H1 (cell line): ENCODE measurements at regions not wholly inside any gene's neighbourhood (a gene's known extent, or its start where the extent isn't known, plus 50 kb on each side); places are given as distances from the start of the nearest gene placed in this dataset.

Experiments
- CTCF ChIA-PET: fragments of 300-600 bp; sonication (Branson Sonifier 250); formaldehyde crosslinking; loops from one replicate; lab custom pipeline; 2021; ENCODE audit not compliant: partially characterized antibody; lab: Charles Lee
- POLR2A ChIA-PET: fragments of 300-600 bp; sonication (Branson Sonifier 250); formaldehyde crosslinking; loops from one replicate; lab custom pipeline; 2021; ENCODE audit warnings: inconsistent platforms; ENCODE audit not compliant: partially characterized antibody; lab: Charles Lee
- DNase-seq, 2 experiments: peaks; one replicate each; pipeline versions ENCODE4 v3.0.0 to v3.0.0-alpha.2; 2010 to 2022; ENCODE audit warnings: low spot score in 2 of 2, low read depth in 1 of 2, mixed read lengths in 1 of 2
- FAIRE-seq: peaks from 2 replicates; lab custom pipeline; 2011; peaks lifted over from hg19 to GRCh38; lab: Jason Lieb, UNC
- H2AFZ ChIP-seq: 2 replicates; pipeline ENCODE4 v1.8.1; 2012; ENCODE audit warnings: low read length, inconsistent platforms
- H2AK5ac ChIP-seq: 2 replicates; pipeline ENCODE4 v1.6.1; 2013; ENCODE audit warnings: low read depth, low read length
- H2BK120ac ChIP-seq: replicated peaks from 2 replicates; pipeline ENCODE3; 2013; ENCODE audit warnings: low read depth, low read length, inconsistent platforms
- H2BK12ac ChIP-seq: 2 replicates; pipeline ENCODE4 v1.6.1; 2013; ENCODE audit warnings: low read depth, low read length
- H2BK15ac ChIP-seq: 2 replicates; pipeline ENCODE4 v1.6.1; 2013; ENCODE audit warnings: low read length
- H2BK20ac ChIP-seq: 2 replicates; pipeline ENCODE4 v1.6.1; 2013; ENCODE audit warnings: low read length
- H2BK5ac ChIP-seq: 2 replicates; pipeline ENCODE4 v1.6.1; 2013; ENCODE audit warnings: low read depth, low read length
- H3K14ac ChIP-seq: 2 replicates; pipeline ENCODE4 v1.6.1; 2013; ENCODE audit warnings: inconsistent platforms; ENCODE audit not compliant: insufficient read length
- H3K18ac ChIP-seq: 2 replicates; pipeline ENCODE4 v1.6.1; 2013; ENCODE audit warnings: low read length; ENCODE audit errors: extremely low read depth
- H3K23ac ChIP-seq: 2 replicates; pipeline ENCODE4 v1.6.1; 2013; ENCODE audit warnings: inconsistent platforms; ENCODE audit not compliant: insufficient read length
- H3K23me2 ChIP-seq: 2 replicates; pipeline ENCODE4 v1.6.1; 2013; ENCODE audit warnings: low read depth, low read length
- H3K27ac ChIP-seq: 2 replicates; pipeline ENCODE4 v1.6.1; 2011; ENCODE audit warnings: low read depth, low read length, inconsistent platforms
- H3K27me3 ChIP-seq, 4 experiments: replicated peaks in 1 of 4; 1 replicate in 1 of 4; 2 replicates in 3 of 4; pipeline versions ENCODE4 v1.6.1 to v1.8.1; 2011 to 2013; ENCODE audit warnings: low read length in 3 of 4, mild to moderate bottlenecking in 3 of 4, inconsistent platforms in 2 of 4, mixed read lengths in 2 of 4, moderate library complexity in 1 of 4; ENCODE audit not compliant: control insufficient read depth in 3 of 4, insufficient read depth in 3 of 4; ENCODE audit errors: extremely low read depth in 1 of 4
- H3K36me3 ChIP-seq, 4 experiments: 2 replicates each; pipeline versions ENCODE4 v1.6.1 to v1.8.1; 2011 to 2013; ENCODE audit warnings: mild to moderate bottlenecking in 4 of 4, low read length in 3 of 4, moderate library complexity in 2 of 4, control low read depth in 1 of 4, inconsistent platforms in 1 of 4; ENCODE audit not compliant: insufficient read depth in 4 of 4, control insufficient read depth in 2 of 4
- H3K4ac ChIP-seq: replicated peaks from 2 replicates; pipeline ENCODE3; 2013; ENCODE audit warnings: low read length, low read depth, mixed read lengths, inconsistent platforms; ENCODE audit not compliant: insufficient read length
- H3K4me1 ChIP-seq, 4 experiments: replicated peaks in 1 of 4; 1 replicate in 1 of 4; 2 replicates in 3 of 4; pipeline versions ENCODE4 v1.6.1 to v1.8.1; 2011 to 2013; ENCODE audit warnings: low read length in 3 of 4, inconsistent platforms in 2 of 4, mixed read lengths in 1 of 4; ENCODE audit not compliant: insufficient read depth in 4 of 4, control insufficient read depth in 3 of 4
- H3K4me2 ChIP-seq, 2 experiments: 2 replicates each; pipeline versions ENCODE4 v1.6.1 to v1.8.1; 2011 to 2013; ENCODE audit warnings: low read depth in 2 of 2, low read length in 2 of 2, control low read depth in 1 of 2, inconsistent platforms in 1 of 2, mild to moderate bottlenecking in 1 of 2; ENCODE audit not compliant: insufficient read depth in 1 of 2
- H3K4me3 ChIP-seq, 4 experiments: fragments of 200-600, 300-600 bp in 1 of 4; sonication (generic), shearing (Covaris generic), sonication (Bioruptor Twin) in 1 of 4; 2 replicates each; pipeline versions ENCODE4 v1.5.1 to v1.8.1; 2011 to 2016; ENCODE audit warnings: low read length in 4 of 4, low read depth in 3 of 4, control low read depth in 2 of 4, inconsistent platforms in 2 of 4, mild to moderate bottlenecking in 2 of 4, mixed read lengths in 1 of 4, moderate library complexity in 1 of 4; ENCODE audit not compliant: insufficient read depth in 2 of 4; ENCODE audit errors: extremely low read depth in 1 of 4
- H3K56ac ChIP-seq: replicated peaks from 2 replicates; pipeline ENCODE3; 2013; ENCODE audit warnings: low read depth, mild to moderate bottlenecking, mixed read lengths, low read length, inconsistent platforms; ENCODE audit not compliant: insufficient read length
- H3K79me1 ChIP-seq: 2 replicates; pipeline ENCODE4 v1.6.1; 2013; ENCODE audit warnings: low read depth, low read length, control low read depth
- H3K79me2 ChIP-seq, 2 experiments: 2 replicates each; pipeline versions ENCODE4 v1.6.1 to v1.8.1; 2012 to 2013; ENCODE audit warnings: low read length in 2 of 2, mild to moderate bottlenecking in 2 of 2, inconsistent platforms in 1 of 2; ENCODE audit not compliant: insufficient read depth in 2 of 2, control insufficient read depth in 1 of 2
- H3K9ac ChIP-seq, 4 experiments: replicated peaks in 1 of 4; 1 replicate in 1 of 4; 2 replicates in 3 of 4; pipeline versions ENCODE4 v1.6.1 to v1.8.1; 2011 to 2013; ENCODE audit warnings: low read depth in 3 of 4, low read length in 3 of 4, control low read depth in 2 of 4, mild to moderate bottlenecking in 2 of 4, moderate library complexity in 2 of 4, inconsistent platforms in 1 of 4; ENCODE audit errors: extremely low read depth in 1 of 4
- H3K9me3 ChIP-seq, 2 experiments: 2 replicates each; pipeline versions ENCODE4 v1.6.1 to v1.8.1; 2012 to 2013; ENCODE audit warnings: mild to moderate bottlenecking in 2 of 2, moderate library complexity in 2 of 2, control low read depth in 1 of 2, inconsistent platforms in 1 of 2, low read depth in 1 of 2, low read length in 1 of 2, mixed read lengths in 1 of 2; ENCODE audit not compliant: insufficient read depth in 2 of 2
- H4K20me1 ChIP-seq, 2 experiments: replicated peaks in 1 of 2; 2 replicates each; pipeline versions ENCODE3 to v1.8.1; 2011 to 2013; ENCODE audit warnings: inconsistent platforms in 2 of 2, low read length in 2 of 2, mild to moderate bottlenecking in 1 of 2; ENCODE audit not compliant: insufficient read depth in 2 of 2, control insufficient read depth in 1 of 2
- H4K5ac ChIP-seq: 2 replicates; pipeline ENCODE4 v1.6.1; 2013; ENCODE audit warnings: low read length, low read depth, mixed read lengths, inconsistent platforms; ENCODE audit not compliant: insufficient read length
- H4K8ac ChIP-seq: 2 replicates; pipeline ENCODE4 v1.8.0; 2013; ENCODE audit warnings: mild to moderate bottlenecking, moderate library complexity, low read length, inconsistent platforms; ENCODE audit not compliant: insufficient read depth; ENCODE audit errors: extremely low read depth
- H4K91ac ChIP-seq: replicated peaks from 2 replicates; pipeline ENCODE3; 2013; ENCODE audit warnings: low read length, mixed read lengths, inconsistent platforms; ENCODE audit not compliant: insufficient read length
- CEBPB ChIP-seq: IDR thresholded peaks from 2 replicates; pipeline ENCODE4 v1.6.1; 2012; ENCODE audit warnings: low read depth, low read length
- CHD1 ChIP-seq: IDR thresholded peaks from 2 replicates; pipeline ENCODE4 v1.6.1; 2012; ENCODE audit warnings: low read depth, low read length, improper control_type of control experiment
- KDM4A ChIP-seq: IDR thresholded peaks from one replicate; pipeline ENCODE4 v1.7.1; 2012; ENCODE audit warnings: low read depth, mild to moderate bottlenecking, moderate library complexity, low read length, inconsistent platforms; ENCODE audit not compliant: severe bottlenecking
- NANOG ChIP-seq: IDR thresholded peaks from 2 replicates; pipeline ENCODE4 v1.6.1; 2011; ENCODE audit warnings: low read length, low read depth, mild to moderate bottlenecking, inconsistent platforms; ENCODE audit not compliant: insufficient read depth, poor library complexity, severe bottlenecking
- POLR2A ChIP-seq, 2 experiments: IDR thresholded peaks; 1 replicate in 1 of 2; 2 replicates in 1 of 2; pipeline ENCODE4 v1.6.1; 2011; ENCODE audit warnings: low read depth in 2 of 2, low read length in 2 of 2, mild to moderate bottlenecking in 2 of 2; ENCODE audit errors: control extremely low read depth in 1 of 2
- SP2 ChIP-seq: IDR thresholded peaks from 2 replicates; pipeline ENCODE4 v1.6.1; 2012; ENCODE audit warnings: mild to moderate bottlenecking, low read length, inconsistent platforms
- TAF7 ChIP-seq: optimal IDR thresholded peaks from 2 replicates; pipeline ENCODE3; 2011; ENCODE audit warnings: low read depth, mild to moderate bottlenecking, inconsistent platforms, low read length, moderate library complexity, borderline replicate concordance
- TCF12 ChIP-seq: IDR thresholded peaks from 2 replicates; pipeline ENCODE4 v1.6.1; 2011; ENCODE audit warnings: low read depth, mild to moderate bottlenecking, low read length
- TEAD4 ChIP-seq: IDR thresholded peaks from 2 replicates; pipeline ENCODE4 v1.6.1; 2012; ENCODE audit warnings: low read depth, low read length, inconsistent platforms, mixed read lengths
- USF2 ChIP-seq: IDR thresholded peaks from 2 replicates; pipeline ENCODE4 v1.6.1; 2011; ENCODE audit warnings: low read length, improper control_type of control experiment

DNA sequence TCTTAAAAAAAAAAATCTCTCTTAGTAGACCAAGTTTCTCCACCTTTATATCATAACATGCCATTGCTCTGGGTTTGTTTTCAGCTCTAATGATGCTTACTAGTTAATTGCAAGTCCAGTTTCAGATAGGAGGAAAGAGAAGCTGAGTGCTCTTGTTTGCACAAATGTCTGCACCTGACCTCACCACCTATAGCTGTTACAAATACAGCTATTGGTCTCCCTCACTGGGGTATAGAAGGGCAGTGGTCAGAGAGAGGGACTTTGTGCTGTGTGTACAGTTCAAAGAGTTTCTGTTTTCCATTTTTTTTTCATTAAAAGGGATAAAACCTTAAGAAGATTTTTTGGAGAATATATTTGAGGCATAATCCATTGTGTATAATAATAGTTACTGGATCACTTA is 52.7 kb downstream of the TAS2R16 start:
- no peak overlapping the region for H3K23ac ChIP-seq
- no peaks in the 10 kb centered on the region for H3K23me2 ChIP-seq
- H3K27ac ChIP-seq, result no peak overlapping the region
- no peak overlapping the region for H3K4me3 ChIP-seq
- no peak overlapping the region for H4K8ac ChIP-seq
- no peak for TF ChIP-seq NANOG
- no peak for TF ChIP-seq CEBPB
- no peak for TF ChIP-seq KDM4A
- no peak for TF ChIP-seq TAF7
- TF ChIP-seq TCF12, result no peak
- TF ChIP-seq CHD1, result no peak
- TF ChIP-seq POLR2A (IDR thresholded peaks at IDR 0.05; ENCODE audit: control extremely low read depth in 1 of 2, low read depth in 2 of 2, low read length in 2 of 2), result no peak
- no peak for TF ChIP-seq SP2
- TF ChIP-seq USF2, result no peak
- TF ChIP-seq TEAD4, result no peak
- DNase-seq, result no peak
- H2AFZ ChIP-seq, result no peak overlapping the region
- H2BK12ac ChIP-seq, result no peak overlapping the region
- POLR2A ChIA-PET, result interaction anchor here (1.4 kb wide), 1 partner anchor 15 kb away, joined by 3 read pairs; no protein-coding TSS in a partner anchor
- no peaks in the 10 kb centered on the region for H3K79me2 ChIP-seq
- no peak overlapping the region for H4K91ac ChIP-seq
- no peaks in the 10 kb centered on the region for H3K79me1 ChIP-seq
- no peak overlapping the region for H3K18ac ChIP-seq
- H3K36me3 ChIP-seq, result no peaks in the 10 kb centered on the region
- no peak overlapping the region for H3K14ac ChIP-seq
- H2BK120ac ChIP-seq, result no peak overlapping the region
- H4K20me1 ChIP-seq, result no peaks in the 10 kb centered on the region
- no peak overlapping the region for H4K5ac ChIP-seq
- CTCF ChIA-PET, result interaction anchor here (0.6 to 1.2 kb wide), 3 partner anchors 142 to 425 kb away, joined by 4 to 6 read pairs (median 4); no protein-coding TSS in a partner anchor
- H3K27me3 ChIP-seq, result no peaks in the 10 kb centered on the region
- H3K4ac ChIP-seq, result no peak overlapping the region
- no peak overlapping the region for H3K4me2 ChIP-seq
- H2AK5ac ChIP-seq, result no peak overlapping the region
- FAIRE-seq, result no peak
- H3K9ac ChIP-seq, result no peak overlapping the region
- no peak overlapping the region for H3K56ac ChIP-seq
- no peak overlapping the region for H2BK20ac ChIP-seq
- H3K9me3 ChIP-seq, result no peaks in the 10 kb centered on the region
- no peaks in the 10 kb centered on the region; a peak in 1 of 7 replicates for H3K4me1 ChIP-seq
- no peak overlapping the region for H2BK15ac ChIP-seq
- H2BK5ac ChIP-seq, result no peak overlapping the region
